ENCODE measurements at regions not wholly inside any gene's neighbourhood (a gene's known extent, or its start where the extent isn't known, plus 50 kb on each side); places are given as distances from the start of the nearest gene placed in this dataset.

- no peaks in the 10 kb centered on the region for H3K79me1 ChIP-seq (ENCODE audit: insufficient read depth, low read depth, low read length, poor library complexity, severe bottlenecking)
- no peak overlapping the region for H4K5ac ChIP-seq (ENCODE audit: insufficient read length, low read depth, low read length)
- no peak for DNase-seq
- Mint-ChIP-seq H3K27ac (no peak overlapping the region), H3K4me3 (no peak overlapping the region), H3K36me3 (ENCODE audit: insufficient read depth in 1 of 3, low read depth in 3 of 3) (no peaks in the 10 kb centered on the region), H3K4me1 (no peaks in the 10 kb centered on the region), H3K27me3 (ENCODE audit: low read depth) (no peaks in the 10 kb centered on the region), H3K9me3 (no peaks in the 10 kb centered on the region; a peak in 1 of 5 replicates)
- H3K23ac ChIP-seq (ENCODE audit: insufficient read length, low read depth, low read length), result no peak overlapping the region
- H2AFZ ChIP-seq (ENCODE audit: low read length), result no peak overlapping the region
- H3K4me2 ChIP-seq (ENCODE audit: insufficient read depth, insufficient read length, low read length), result no peak overlapping the region
- no peak overlapping the region for H4K8ac ChIP-seq (replicated peaks; ENCODE audit: insufficient read length, low read depth, low read length)
- no peak overlapping the region for H3K4ac ChIP-seq (ENCODE audit: low read depth, low read length)
- WGBS (ENCODE audit: extremely low coverage, insufficient read length, low lambda C conversion rate), result no CpG with 5 or more reads among the region's 8 CpGs
- H3K27ac ChIP-seq (ENCODE audit: insufficient read length, low read depth, low read length), result no peak overlapping the region
- H2BK12ac ChIP-seq (ENCODE audit: insufficient read length, low read depth, low read length), result no peak overlapping the region
- H3K79me2 ChIP-seq (ENCODE audit: insufficient read depth, low read length), result no peaks in the 10 kb centered on the region
- no peaks in the 10 kb centered on the region for H3K27me3 ChIP-seq (ENCODE audit: insufficient read depth, low read length)
- H3K23me2 ChIP-seq (ENCODE audit: insufficient read length, low read depth, low read length, poor library complexity, severe bottlenecking), result no peaks in the 10 kb centered on the region
- no peak overlapping the region for H3K18ac ChIP-seq (ENCODE audit: insufficient read length, low read depth, low read length)
- no peak overlapping the region for H4K91ac ChIP-seq (ENCODE audit: insufficient read length, low read depth, low read length)
- no peak overlapping the region for H2BK20ac ChIP-seq (ENCODE audit: low read depth, low read length, poor library complexity, severe bottlenecking)
- no peak overlapping the region for H3T11ph ChIP-seq (ENCODE audit: low read length)
- no peak overlapping the region for H2BK5ac ChIP-seq (ENCODE audit: insufficient read length, low read length)
- no peaks in the 10 kb centered on the region for H4K20me1 ChIP-seq (ENCODE audit: control insufficient read depth, insufficient read depth, insufficient read length)
- no peak overlapping the region for H2BK120ac ChIP-seq (ENCODE audit: low read depth, low read length, poor library complexity, severe bottlenecking)
- no peak overlapping the region for H2AK5ac ChIP-seq (ENCODE audit: insufficient read length, low read length)
- no peak overlapping the region for H2BK15ac ChIP-seq (ENCODE audit: low read depth, low read length)
- no peak overlapping the region for H3K56ac ChIP-seq (ENCODE audit: insufficient read length, low read depth, low read length)
- H3K14ac ChIP-seq (ENCODE audit: insufficient read depth, low read length), result no peak overlapping the region
- H3K4me1 ChIP-seq (ENCODE audit: insufficient read depth, low read length), result no peaks in the 10 kb centered on the region
- TF ChIP-seq, protein P1, sequence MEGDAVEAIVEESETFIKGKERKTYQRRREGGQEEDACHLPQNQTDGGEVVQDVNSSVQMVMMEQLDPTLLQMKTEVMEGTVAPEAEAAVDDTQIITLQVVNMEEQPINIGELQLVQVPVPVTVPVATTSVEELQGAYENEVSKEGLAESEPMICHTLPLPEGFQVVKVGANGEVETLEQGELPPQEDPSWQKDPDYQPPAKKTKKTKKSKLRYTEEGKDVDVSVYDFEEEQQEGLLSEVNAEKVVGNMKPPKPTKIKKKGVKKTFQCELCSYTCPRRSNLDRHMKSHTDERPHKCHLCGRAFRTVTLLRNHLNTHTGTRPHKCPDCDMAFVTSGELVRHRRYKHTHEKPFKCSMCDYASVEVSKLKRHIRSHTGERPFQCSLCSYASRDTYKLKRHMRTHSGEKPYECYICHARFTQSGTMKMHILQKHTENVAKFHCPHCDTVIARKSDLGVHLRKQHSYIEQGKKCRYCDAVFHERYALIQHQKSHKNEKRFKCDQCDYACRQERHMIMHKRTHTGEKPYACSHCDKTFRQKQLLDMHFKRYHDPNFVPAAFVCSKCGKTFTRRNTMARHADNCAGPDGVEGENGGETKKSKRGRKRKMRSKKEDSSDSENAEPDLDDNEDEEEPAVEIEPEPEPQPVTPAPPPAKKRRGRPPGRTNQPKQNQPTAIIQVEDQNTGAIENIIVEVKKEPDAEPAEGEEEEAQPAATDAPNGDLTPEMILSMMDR (conservative IDR thresholded peaks at IDR 0.05), result no peak
- no peaks in the 10 kb centered on the region for H3K9me3 ChIP-seq (ENCODE audit: control insufficient read depth, low read depth, low read length)
- no peak overlapping the region for H3K9ac ChIP-seq (ENCODE audit: extremely low read depth, insufficient read length, low read length)
Observed at GRCh38 chr5:60185231-60186099, 291.9 kb upstream of the PDE4D start.

Measured in H9 (cell line).